ENCODE measurements at regions not wholly inside any gene's neighbourhood (a gene's known extent, or its start where the extent isn't known, plus 50 kb on each side); places are given as distances from the start of the nearest gene placed in this dataset.

DNA sequence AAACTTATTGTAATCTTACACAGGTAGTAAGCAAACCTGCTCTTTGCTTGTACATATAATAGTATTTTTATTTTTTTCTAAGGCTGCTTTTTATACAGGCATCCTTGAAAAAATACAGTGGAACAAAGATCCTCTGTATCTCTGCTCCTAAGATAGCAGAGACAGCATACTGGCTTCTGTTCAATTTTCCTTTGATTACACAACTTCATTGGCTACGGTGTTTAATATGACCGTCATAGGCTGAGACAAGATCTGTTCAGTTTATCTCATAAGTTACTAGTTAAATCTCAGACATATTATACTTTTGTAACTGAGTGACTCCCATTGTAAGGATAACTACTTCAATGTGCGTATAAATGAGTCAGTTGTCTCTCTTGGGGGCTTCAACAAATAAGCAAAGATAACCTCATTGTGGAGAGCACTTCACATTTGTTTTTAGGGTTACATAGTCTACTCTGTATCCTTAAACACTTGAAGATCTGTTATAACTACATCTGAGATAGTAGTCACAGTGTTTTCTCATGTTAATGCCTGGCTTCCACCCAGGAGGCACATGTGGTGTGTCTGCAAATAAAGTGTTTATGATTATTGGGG lies 166.1 kb downstream of the KDM5D start:
- no peaks in the 10 kb centered on the region for H3K9me3 Mint-ChIP-seq (ENCODE audit: insufficient read depth)
- Histone ChIP-seq H3K9me3 (ENCODE audit: control extremely low read depth in 1 of 3, control insufficient read depth in 2 of 3, insufficient read depth in 1 of 3, low read length in 2 of 3) (no peaks in the 10 kb centered on the region), H3K9ac (ENCODE audit: low read length) (no peak overlapping the region), H2AFZ (ENCODE audit: insufficient read depth, low read depth, low read length, poor library complexity, severe bottlenecking) (no peak overlapping the region), H3K36me3 (replicated peaks in 1 of 2; ENCODE audit: control extremely low read depth in 1 of 2, control insufficient read depth in 1 of 2, extremely low read depth in 1 of 2, insufficient read depth in 2 of 2, low read length in 1 of 2) (peaks cover 0 to 5% of the 10 kb centered on the region in 2 experiments), H3K4me1 (ENCODE audit: control insufficient read depth in 2 of 2, insufficient read depth in 2 of 2, low read length in 2 of 2) (no peaks in the 10 kb centered on the region), H4K20me1 (ENCODE audit: control insufficient read depth, insufficient read depth, low read length, poor library complexity, severe bottlenecking) (no peaks in the 10 kb centered on the region), H3K79me2 (ENCODE audit: control insufficient read depth, insufficient read depth, low read length) (no peaks in the 10 kb centered on the region), H3K27ac (ENCODE audit: low read length in 2 of 2) (no peak overlapping the region), H3K27me3 (replicated peaks in 1 of 4; ENCODE audit: control extremely low read depth in 1 of 4, control insufficient read depth in 3 of 4, insufficient read depth in 4 of 4, low read length in 3 of 4) (no peaks in the 10 kb centered on the region), H3K4me3 (ENCODE audit: control extremely low read depth in 1 of 5, extremely low read depth in 1 of 5, insufficient read depth in 1 of 5, low read depth in 2 of 5, low read length in 4 of 5) (no peak overlapping the region), H3K4me2 (replicated peaks; ENCODE audit: low read depth, low read length, poor library complexity, severe bottlenecking) (no peak overlapping the region)
- H3K27me3 Mint-ChIP-seq, result no peaks in the 10 kb centered on the region
- TF ChIP-seq CTCF (IDR thresholded peaks at IDR 0.05), result no peak
- TF ChIP-seq EZH2 (IDR thresholded peaks at IDR 0.05; ENCODE audit: borderline replicate concordance, insufficient read depth, low read depth, low read length, poor library complexity, severe bottlenecking), result no peak
- no peak overlapping the region for H3K4me3 Mint-ChIP-seq
- ATAC-seq (ENCODE audit: low read depth), result no peak
- intact Hi-C loops (cut with micrococcal nuclease), result no loop called here
- H3K27ac Mint-ChIP-seq, result no peak overlapping the region
- H3K4me1 Mint-ChIP-seq, result peaks cover 32% of the 10 kb centered on the region
- ChIA-PET POLR2A (no interaction called here), CTCF (no interaction called here)
- no peak for DNase-seq
- no CpG with 5 or more reads among the region's 3 CpGs for WGBS (ENCODE audit: insufficient coverage)

DNA sequence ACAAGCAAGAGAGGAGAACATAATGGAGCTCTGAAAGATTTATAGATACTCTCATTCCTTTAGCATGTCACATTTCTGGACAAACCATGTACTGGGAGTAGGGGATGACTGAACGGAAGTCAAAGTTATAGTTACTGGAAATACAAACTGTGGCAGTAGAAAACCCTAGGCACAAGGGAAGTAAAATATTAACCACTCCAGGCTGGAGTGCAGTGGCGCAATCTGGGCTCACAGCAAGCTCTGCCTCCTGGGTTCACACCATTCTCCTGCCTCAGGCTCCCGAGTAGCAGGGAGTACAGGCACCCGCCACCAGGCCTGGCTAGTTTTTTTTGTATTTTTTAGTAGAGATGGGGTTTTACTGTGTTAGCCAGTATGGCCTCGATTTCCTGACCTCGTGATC lies 167.3 kb downstream of the KDM5D start:
- Histone ChIP-seq H3K4me1 (ENCODE audit: control insufficient read depth in 2 of 2, insufficient read depth in 2 of 2, low read length in 2 of 2) (no peaks in the 10 kb centered on the region), H3K4me3 (ENCODE audit: control extremely low read depth in 1 of 5, extremely low read depth in 1 of 5, insufficient read depth in 1 of 5, low read depth in 2 of 5, low read length in 4 of 5) (no peak overlapping the region), H4K20me1 (ENCODE audit: control insufficient read depth, insufficient read depth, low read length, poor library complexity, severe bottlenecking) (no peaks in the 10 kb centered on the region), H3K27me3 (replicated peaks in 1 of 4; ENCODE audit: control extremely low read depth in 1 of 4, control insufficient read depth in 3 of 4, insufficient read depth in 4 of 4, low read length in 3 of 4) (no peaks in the 10 kb centered on the region), H3K79me2 (ENCODE audit: control insufficient read depth, insufficient read depth, low read length) (no peaks in the 10 kb centered on the region), H2AFZ (ENCODE audit: insufficient read depth, low read depth, low read length, poor library complexity, severe bottlenecking) (no peak overlapping the region), H3K36me3 (replicated peaks in 1 of 2; ENCODE audit: control extremely low read depth in 1 of 2, control insufficient read depth in 1 of 2, extremely low read depth in 1 of 2, insufficient read depth in 2 of 2, low read length in 1 of 2) (peaks cover 0 to 5% of the 10 kb centered on the region in 2 experiments), H3K9me3 (ENCODE audit: control extremely low read depth in 1 of 3, control insufficient read depth in 2 of 3, insufficient read depth in 1 of 3, low read length in 2 of 3) (no peaks in the 10 kb centered on the region), H3K4me2 (replicated peaks; ENCODE audit: low read depth, low read length, poor library complexity, severe bottlenecking) (no peak overlapping the region), H3K27ac (ENCODE audit: low read length in 2 of 2) (no peak overlapping the region), H3K9ac (ENCODE audit: low read length) (no peak overlapping the region)
- Mint-ChIP-seq H3K27me3 (no peaks in the 10 kb centered on the region), H3K4me3 (no peak overlapping the region), H3K4me1 (peaks cover 34% of the 10 kb centered on the region), H3K27ac (no peak overlapping the region), H3K9me3 (ENCODE audit: insufficient read depth) (no peaks in the 10 kb centered on the region)
- DNase-seq (no peak), ATAC-seq (ENCODE audit: low read depth) (no peak)
- no peak for TF ChIP-seq EZH2 (IDR thresholded peaks at IDR 0.05; ENCODE audit: borderline replicate concordance, insufficient read depth, low read depth, low read length, poor library complexity, severe bottlenecking)
- TF ChIP-seq CTCF (IDR thresholded peaks at IDR 0.05), result no peak
- POLR2A ChIA-PET, result no interaction called here
- WGBS (ENCODE audit: insufficient coverage), result 80% methylated on average over 1 of the region's 6 CpGs
- CTCF ChIA-PET, result no interaction called here
- intact Hi-C loops (cut with micrococcal nuclease), result no loop called here
